Hepatocyte (in vitro differentiated cells): ENCODE measurements at regions not wholly inside any gene's neighbourhood (a gene's known extent, or its start where the extent isn't known, plus 50 kb on each side); places are given as distances from the start of the nearest gene placed in this dataset.

ENCODE experiments used
- DNase-seq: peaks from one replicate; pipeline ENCODE4 v3.0.0-alpha.2; 2016; ENCODE audit warnings: low spot score
- H2AFZ ChIP-seq: fragments of 200-600 bp; sonication (generic); 2 replicates; pipeline ENCODE4 v1.6.0; 2016; ENCODE audit warnings: antibody characterized with exemption, mild to moderate bottlenecking
- H3K27ac ChIP-seq: fragments of 200-600 bp; sonication (generic); 2 replicates; pipeline ENCODE4 v1.5.1; 2016; ENCODE audit warnings: mild to moderate bottlenecking
- H3K27me3 ChIP-seq: fragments of 200-600 bp; sonication (generic); 2 replicates; pipeline ENCODE4 v1.6.1; 2016
- H3K36me3 ChIP-seq: fragments of 200-600 bp; sonication (generic); replicated peaks from 2 replicates; pipeline ENCODE4 v1.5.1; 2016; ENCODE audit warnings: low read depth; ENCODE audit not compliant: insufficient read depth
- H3K4me1 ChIP-seq: fragments of 200-600 bp; sonication (generic); 2 replicates; pipeline ENCODE4 v1.5.1; 2016; ENCODE audit warnings: mild to moderate bottlenecking, moderate library complexity; ENCODE audit not compliant: insufficient read depth
- H3K4me2 ChIP-seq: fragments of 200-600 bp; sonication (generic); 2 replicates; pipeline ENCODE4 v1.6.0; 2016
- H3K4me3 ChIP-seq: fragments of 200-600 bp; sonication (generic); 2 replicates; pipeline ENCODE4 v1.5.1; 2016; ENCODE audit warnings: mild to moderate bottlenecking
- H3K79me2 ChIP-seq: fragments of 200-600 bp; sonication (generic); 2 replicates; pipeline ENCODE4 v1.6.0; 2017; ENCODE audit warnings: mild to moderate bottlenecking
- H3K9me2 ChIP-seq: fragments of 200-600 bp; sonication (generic); replicated peaks from 2 replicates; pipeline ENCODE4 v1.6.0; 2017; ENCODE audit warnings: mild to moderate bottlenecking; ENCODE audit not compliant: insufficient read depth
- H3K9me3 ChIP-seq: fragments of 200-600 bp; sonication (generic); 2 replicates; pipeline ENCODE4 v1.5.1; 2016; ENCODE audit warnings: low read depth, mild to moderate bottlenecking
- H4K20me1 ChIP-seq: fragments of 200-600 bp; sonication (generic); 2 replicates; pipeline ENCODE4 v1.6.0; 2016; ENCODE audit warnings: mild to moderate bottlenecking; ENCODE audit not compliant: insufficient read depth, poor library complexity, severe bottlenecking
- CTCF ChIP-seq: fragments of 200-600 bp; sonication (generic); IDR thresholded peaks from 2 replicates; pipeline ENCODE4 v1.5.1; 2016; ENCODE audit warnings: antibody characterized with exemption, mild to moderate bottlenecking; ENCODE audit not compliant: poor library complexity
- EZH2 ChIP-seq: fragments of 200-600 bp; sonication (generic); IDR thresholded peaks from 2 replicates; pipeline ENCODE4 v1.6.1; 2016; ENCODE audit warnings: antibody characterized with exemption, mild to moderate bottlenecking, borderline replicate concordance
- EZH2phosphoT487 ChIP-seq: fragments of 200-600 bp; sonication (generic); IDR thresholded peaks from one replicate; pipeline ENCODE4 v1.6.1; 2018; ENCODE audit warnings: antibody characterized with exemption, mild to moderate bottlenecking, low read depth, moderate library complexity; ENCODE audit not compliant: unreplicated experiment, severe bottlenecking
- WGBS: methylation state at CpG from one replicate; pipeline ENCODE4 v1.1.6; 2016; ENCODE audit warnings: low lambda C conversion rate; ENCODE audit errors: missing lambda C conversion rate; 5-methylcytosine and 5-hydroxymethylcytosine counted together

GRCh38 chr1:235018720-235019444, 109.8 kb downstream of the TOMM20 start:
- H3K4me2 ChIP-seq, result no peak overlapping the region
- peaks cover 11% of the 10 kb centered on the region for H3K4me1 ChIP-seq
- H3K27me3 ChIP-seq, result no peaks in the 10 kb centered on the region
- H3K9me2 ChIP-seq, result no peaks in the 10 kb centered on the region
- H2AFZ ChIP-seq, result no peak overlapping the region
- no peaks in the 10 kb centered on the region for H4K20me1 ChIP-seq
- H3K4me3 ChIP-seq, result no peak overlapping the region
- no peak for DNase-seq
- 85% methylated on average over 3 of the region's 3 CpGs for WGBS
- no peak overlapping the region for H3K27ac ChIP-seq
- TF ChIP-seq EZH2phosphoT487 (no peak), EZH2 (no peak), CTCF (no peak)
- no peaks in the 10 kb centered on the region for H3K9me3 ChIP-seq
- no peaks in the 10 kb centered on the region for H3K36me3 ChIP-seq
- H3K79me2 ChIP-seq, result no peaks in the 10 kb centered on the region

GRCh38 chr1:235018161-235018560, 110.5 kb downstream of the TOMM20 start:
- Histone ChIP-seq H3K4me1 (peaks cover 11% of the 10 kb centered on the region), H3K9me3 (no peaks in the 10 kb centered on the region), H3K4me3 (no peak overlapping the region), H3K79me2 (no peaks in the 10 kb centered on the region), H3K36me3 (no peaks in the 10 kb centered on the region), H2AFZ (no peak overlapping the region), H3K27me3 (no peaks in the 10 kb centered on the region), H4K20me1 (no peaks in the 10 kb centered on the region), H3K27ac (peak overlapping the region; percentile 34), H3K4me2 (no peak overlapping the region), H3K9me2 (no peaks in the 10 kb centered on the region)
- peak; percentile 50 for DNase-seq
- TF ChIP-seq EZH2phosphoT487 (no peak), EZH2 (no peak), CTCF (no peak)
- 72% methylated on average over 3 of the region's 3 CpGs for WGBS

GRCh38 chr1:235017719-235018118, 110.9 kb downstream of the TOMM20 start:
- no peak overlapping the region for H2AFZ ChIP-seq

More at GRCh38 chr1:235017719-235018118, 110.9 kb downstream of the TOMM20 start:
- H3K27me3 ChIP-seq, result no peaks in the 10 kb centered on the region
- no peaks in the 10 kb centered on the region for H4K20me1 ChIP-seq
- no peak overlapping the region for H3K4me3 ChIP-seq
- H3K79me2 ChIP-seq, result no peaks in the 10 kb centered on the region
- no peaks in the 10 kb centered on the region for H3K9me3 ChIP-seq
- no peak overlapping the region for H3K4me2 ChIP-seq
- peak overlapping the region; percentile 34 for H3K27ac ChIP-seq
- H3K4me1 ChIP-seq, result peaks cover 8% of the 10 kb centered on the region
- DNase-seq, result no peak
- H3K36me3 ChIP-seq, result no peaks in the 10 kb centered on the region
- no peaks in the 10 kb centered on the region for H3K9me2 ChIP-seq
- WGBS, result 82% methylated on average over 2 of the region's 2 CpGs
- TF ChIP-seq CTCF (no peak), EZH2 (no peak), EZH2phosphoT487 (no peak)
